ENCODE measurements at regions not wholly inside any gene's neighbourhood (a gene's known extent, or its start where the extent isn't known, plus 50 kb on each side); places are given as distances from the start of the nearest gene placed in this dataset.

DNA sequence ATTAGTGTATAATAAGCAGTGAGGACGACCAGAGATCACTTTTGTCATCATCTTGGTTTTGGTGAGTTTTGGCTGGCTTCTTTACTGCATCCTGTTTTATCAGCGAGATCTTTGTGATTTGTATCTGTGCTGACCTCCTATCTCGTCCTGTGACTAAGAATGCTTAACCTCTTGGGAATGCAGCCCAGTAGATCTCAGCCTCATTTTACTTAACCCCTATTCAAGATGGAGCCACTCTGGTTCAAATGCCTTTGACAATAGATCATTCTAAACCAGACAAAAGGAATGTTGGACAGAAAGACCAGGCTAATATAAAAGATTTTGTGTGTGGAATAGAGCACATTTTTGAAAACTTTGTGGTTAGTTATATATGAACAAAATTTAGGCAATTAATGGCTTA lies 618.5 kb upstream of the BCHE start:
- TF ChIP-seq, protein P1, sequence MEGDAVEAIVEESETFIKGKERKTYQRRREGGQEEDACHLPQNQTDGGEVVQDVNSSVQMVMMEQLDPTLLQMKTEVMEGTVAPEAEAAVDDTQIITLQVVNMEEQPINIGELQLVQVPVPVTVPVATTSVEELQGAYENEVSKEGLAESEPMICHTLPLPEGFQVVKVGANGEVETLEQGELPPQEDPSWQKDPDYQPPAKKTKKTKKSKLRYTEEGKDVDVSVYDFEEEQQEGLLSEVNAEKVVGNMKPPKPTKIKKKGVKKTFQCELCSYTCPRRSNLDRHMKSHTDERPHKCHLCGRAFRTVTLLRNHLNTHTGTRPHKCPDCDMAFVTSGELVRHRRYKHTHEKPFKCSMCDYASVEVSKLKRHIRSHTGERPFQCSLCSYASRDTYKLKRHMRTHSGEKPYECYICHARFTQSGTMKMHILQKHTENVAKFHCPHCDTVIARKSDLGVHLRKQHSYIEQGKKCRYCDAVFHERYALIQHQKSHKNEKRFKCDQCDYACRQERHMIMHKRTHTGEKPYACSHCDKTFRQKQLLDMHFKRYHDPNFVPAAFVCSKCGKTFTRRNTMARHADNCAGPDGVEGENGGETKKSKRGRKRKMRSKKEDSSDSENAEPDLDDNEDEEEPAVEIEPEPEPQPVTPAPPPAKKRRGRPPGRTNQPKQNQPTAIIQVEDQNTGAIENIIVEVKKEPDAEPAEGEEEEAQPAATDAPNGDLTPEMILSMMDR (IDR thresholded peaks at IDR 0.05): no peak
- WGBS, 2 donors: 42 to 55% methylated on average over 3 of the region's 3 CpGs
- no peak for DNase-seq
- Histone ChIP-seq H3K27ac (no peak overlapping the region), H3K36me3 (no peaks in the 10 kb centered on the region), H3K4me1 (no peaks in the 10 kb centered on the region), H3K9me3 (no peaks in the 10 kb centered on the region), H3K4me3 (no peak overlapping the region), H3K27me3 (no peaks in the 10 kb centered on the region)
- intact Hi-C loops (cut with DNase I): no loop called here
- no peak for ATAC-seq

DNA sequence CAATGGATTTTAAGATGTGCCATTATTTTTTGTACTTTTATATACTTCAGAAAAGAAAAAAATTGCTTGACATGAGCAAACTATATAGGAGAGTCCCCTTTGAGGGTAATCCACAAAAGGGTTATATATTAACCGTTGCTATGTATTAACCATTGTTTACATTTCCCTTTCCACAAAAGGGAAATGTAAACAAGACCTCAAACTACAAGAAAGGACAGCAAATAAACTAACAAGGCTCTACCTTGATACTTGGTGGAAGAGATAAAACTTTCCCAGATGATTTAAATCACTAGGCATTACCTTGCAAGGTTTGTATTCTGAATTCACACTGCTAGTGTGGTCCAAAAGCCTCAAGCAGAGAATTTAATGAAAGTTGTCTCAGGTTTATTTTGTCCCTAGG lies 616.3 kb upstream of the BCHE start:
- H3K27ac ChIP-seq: no peak overlapping the region
- 67 to 69% methylated on average over 1 of the region's 1 CpG for WGBS, 2 donors
- DNase-seq (no peak), ATAC-seq (no peak)
- no peaks in the 10 kb centered on the region for H3K36me3 ChIP-seq
- no peaks in the 10 kb centered on the region for H3K27me3 ChIP-seq
- no peaks in the 10 kb centered on the region for H3K9me3 ChIP-seq
- no peaks in the 10 kb centered on the region for H3K4me1 ChIP-seq
- intact Hi-C loops (cut with DNase I): no loop called here
- H3K4me3 ChIP-seq: no peak overlapping the region
- TF ChIP-seq, protein P1 (IDR thresholded peaks at IDR 0.05): no peak

DNA sequence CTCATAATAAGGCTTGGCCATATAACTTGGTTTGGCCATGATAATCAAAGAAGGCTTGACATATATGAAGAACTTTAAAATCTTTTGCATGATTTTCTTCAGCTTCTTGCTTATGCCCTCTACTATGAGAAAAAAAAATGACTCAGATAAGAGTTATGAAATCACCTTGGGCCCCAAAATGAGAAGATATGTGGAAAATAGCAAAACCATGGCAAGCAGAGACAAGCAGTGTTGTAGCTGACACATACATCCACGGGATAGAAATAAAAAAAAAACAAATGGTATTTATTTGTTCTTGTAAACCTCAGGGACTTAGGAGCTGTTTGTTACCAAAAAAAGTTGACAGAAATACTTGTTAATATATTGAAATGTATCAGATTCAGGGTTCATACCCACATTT lies 614.8 kb upstream of the BCHE start:
- H3K9me3 ChIP-seq: no peaks in the 10 kb centered on the region

DNA sequence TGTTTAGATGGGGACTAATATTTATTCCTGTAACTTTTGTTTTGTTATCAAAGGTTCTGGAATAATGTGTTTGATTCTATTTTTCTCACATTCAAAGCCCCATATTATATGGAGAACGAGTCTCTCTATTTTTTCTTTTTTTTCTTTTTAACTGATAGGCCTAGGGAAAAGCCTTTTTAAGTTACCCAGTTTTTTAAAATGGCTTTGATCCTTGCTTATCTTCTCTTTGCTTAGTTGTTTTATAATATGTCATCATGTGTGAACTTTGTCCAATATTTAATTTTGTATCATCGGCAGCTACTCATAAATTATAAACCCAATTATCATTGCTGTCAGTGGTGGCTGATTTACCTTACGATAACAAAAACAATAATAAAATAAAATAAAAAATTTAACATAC lies 610.3 kb upstream of the BCHE start:
- peaks cover 0 to 13% (median 0%) of the 10 kb centered on the region in 11 donors for H3K9me3 ChIP-seq
- DNase-seq: no peak

More for the DNA sequence above, 614.8 kb upstream of the BCHE start:
- H3K27ac ChIP-seq: no peak overlapping the region
- no peak for ATAC-seq
- no peaks in the 10 kb centered on the region for H3K4me1 ChIP-seq
- no peak overlapping the region for H3K4me3 ChIP-seq
- no peaks in the 10 kb centered on the region for H3K27me3 ChIP-seq
- DNase-seq: no peak
- intact Hi-C loops (cut with DNase I): no loop called here
- no peaks in the 10 kb centered on the region for H3K36me3 ChIP-seq
- 63 to 68% methylated on average over 1 of the region's 1 CpG for WGBS, 2 donors
- TF ChIP-seq, protein P1 (IDR thresholded peaks at IDR 0.05): no peak

More for the DNA sequence above, 610.3 kb upstream of the BCHE start:
- intact Hi-C loops (cut with DNase I): no loop called here
- H3K4me3 ChIP-seq: no peak overlapping the region
- H3K27ac ChIP-seq: no peak overlapping the region
- 79 to 86% methylated on average over 3 of the region's 3 CpGs for WGBS, 2 donors
- TF ChIP-seq, protein P1 (IDR thresholded peaks at IDR 0.05): no peak
- ATAC-seq: no peak
- H3K36me3 ChIP-seq: no peaks in the 10 kb centered on the region
- H3K27me3 ChIP-seq: no peaks in the 10 kb centered on the region
- no peaks in the 10 kb centered on the region for H3K4me1 ChIP-seq
